SHP77 (cell line): ENCODE measurements at regions not wholly inside any gene's neighbourhood (a gene's known extent, or its start where the extent isn't known, plus 50 kb on each side); places are given as distances from the start of the nearest gene placed in this dataset.
"Not testable (repeated sequence)": the region's sequence is repeated elsewhere in the genome, so short reads cannot be mapped to it uniquely, and the experiment has no call there.

Experiments used
- DNase-seq, 2 experiments: peaks; one replicate each; lab custom pipeline; 2025; lab: John Stamatoyannopoulos, UW

- DNase-seq, result no peak
Measured at GRCh38 chr4:114249561-114249960, 270.1 kb upstream of the ARSJ start.

DNA sequence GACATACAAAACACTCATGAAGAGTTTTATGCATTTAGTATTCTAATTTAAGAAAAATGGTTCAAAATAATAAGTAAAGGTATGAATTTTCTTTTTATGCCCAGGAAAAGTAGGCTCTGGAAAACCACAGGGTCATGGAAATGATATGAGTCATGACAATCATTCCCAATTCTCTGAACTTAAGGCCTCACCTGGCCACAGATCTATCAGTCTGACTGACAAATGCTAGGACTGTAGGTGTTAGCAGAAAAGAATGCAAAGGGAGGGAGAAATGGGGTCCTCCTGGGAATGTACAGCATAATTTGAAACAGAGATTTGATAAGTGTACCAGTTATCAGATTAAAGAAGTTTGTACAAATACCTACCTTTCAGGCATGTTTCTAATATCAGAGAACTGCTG, 270.5 kb upstream of the ARSJ start:
- DNase-seq, result no peak

- no peak for DNase-seq
Measured at GRCh38 chr4:114250439-114250891, 271.0 kb upstream of the ARSJ start.

DNA sequence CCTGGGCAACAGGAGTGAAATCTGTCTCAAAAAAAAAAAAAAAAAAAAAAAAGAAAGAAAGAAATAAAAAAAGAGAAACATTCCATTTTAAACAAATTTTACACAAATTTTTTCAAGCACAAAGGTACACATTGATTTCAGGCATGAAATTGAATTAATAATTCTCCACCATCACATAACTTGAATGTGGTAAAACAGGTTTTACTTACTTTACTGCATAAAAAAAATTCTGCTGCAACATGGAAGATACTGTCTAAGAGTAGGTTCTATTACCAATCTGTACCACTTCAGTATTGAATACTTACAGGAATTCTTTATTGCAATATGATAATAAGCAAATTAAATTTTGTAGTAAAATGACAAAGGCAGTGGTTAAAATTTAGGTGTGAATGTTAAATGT, 271.6 kb upstream of the ARSJ start:
- DNase-seq, result no peak

DNA sequence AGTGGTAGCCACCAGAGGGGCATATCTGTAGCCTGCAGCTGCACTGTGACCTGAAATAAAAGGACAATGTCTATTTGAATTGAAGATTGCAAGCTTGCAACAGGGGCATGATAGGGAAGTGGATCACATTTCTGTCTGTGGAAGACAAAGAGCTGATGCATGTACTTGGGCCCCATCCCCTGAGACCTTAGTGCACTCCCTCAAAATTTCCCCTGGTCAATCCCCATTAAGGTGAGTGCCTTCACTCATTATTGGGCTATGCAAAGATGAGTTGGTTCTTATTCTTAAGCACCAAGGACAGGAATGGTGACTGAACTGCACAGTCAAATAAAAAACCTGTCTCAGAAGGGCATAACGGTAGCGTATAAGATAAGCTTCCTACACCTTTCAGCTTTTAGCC, 273.1 kb upstream of the ARSJ start:
- DNase-seq, result no peak

GRCh38 chr4:114257501-114257900, 278.1 kb upstream of the ARSJ start:
- no peak for DNase-seq

DNA sequence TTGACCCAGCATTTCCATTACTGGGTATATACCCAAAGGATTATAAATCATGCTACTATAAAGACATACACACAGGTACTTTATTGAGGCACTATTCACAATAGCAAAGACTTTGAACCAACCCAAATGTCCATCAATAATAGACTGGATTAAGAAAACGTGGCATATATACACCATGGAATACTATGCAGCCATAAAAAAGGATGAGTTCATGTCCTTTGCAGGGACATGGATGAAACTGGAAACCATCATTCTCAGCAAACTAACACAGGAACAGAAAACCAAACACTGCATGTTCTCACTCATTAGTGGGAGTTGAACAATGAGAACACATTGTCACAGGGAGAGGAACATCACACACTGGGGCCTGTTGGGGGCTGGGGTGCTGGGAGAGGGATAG, 283.0 kb upstream of the ARSJ start:
- DNase-seq, result not testable (repeated sequence)

DNA sequence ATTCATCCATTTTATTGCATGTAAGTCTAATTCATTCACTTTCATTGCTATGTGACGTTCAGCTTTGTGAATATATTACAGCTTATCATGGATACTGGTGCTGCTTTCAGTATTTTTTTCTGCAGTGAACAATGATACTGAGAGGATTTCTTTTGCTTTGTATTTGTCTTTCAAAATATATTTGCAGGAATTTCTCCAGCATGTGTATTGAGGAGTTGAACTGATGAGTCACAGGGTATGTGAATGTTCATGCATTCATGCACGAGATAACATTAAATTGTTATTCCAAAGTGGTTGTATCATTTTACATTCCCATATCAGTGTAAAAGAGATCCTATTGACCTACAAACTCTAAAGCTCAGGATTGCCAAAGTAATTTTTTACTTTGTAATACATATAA, 283.8 kb upstream of the ARSJ start:
- no peak for DNase-seq

DNA sequence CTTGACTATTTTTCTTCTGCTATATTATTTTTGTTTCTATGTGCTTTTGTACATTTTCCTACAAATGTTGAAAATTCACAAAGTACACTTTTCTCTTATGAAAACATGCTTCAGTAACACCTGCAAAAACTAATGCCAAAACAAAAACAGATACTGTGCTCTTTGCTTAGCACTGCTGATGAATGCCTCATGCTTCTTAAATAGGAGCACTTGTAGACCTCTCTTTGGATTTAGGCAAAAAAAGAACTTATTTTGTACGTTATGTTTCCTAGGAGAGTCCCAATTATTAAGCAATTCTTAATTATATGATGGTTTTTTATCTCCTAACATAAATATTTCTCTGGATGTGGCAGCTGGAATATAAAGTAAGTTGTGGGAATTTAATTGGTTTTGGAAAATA, 285.0 kb upstream of the ARSJ start:
- DNase-seq, result no peak

DNA sequence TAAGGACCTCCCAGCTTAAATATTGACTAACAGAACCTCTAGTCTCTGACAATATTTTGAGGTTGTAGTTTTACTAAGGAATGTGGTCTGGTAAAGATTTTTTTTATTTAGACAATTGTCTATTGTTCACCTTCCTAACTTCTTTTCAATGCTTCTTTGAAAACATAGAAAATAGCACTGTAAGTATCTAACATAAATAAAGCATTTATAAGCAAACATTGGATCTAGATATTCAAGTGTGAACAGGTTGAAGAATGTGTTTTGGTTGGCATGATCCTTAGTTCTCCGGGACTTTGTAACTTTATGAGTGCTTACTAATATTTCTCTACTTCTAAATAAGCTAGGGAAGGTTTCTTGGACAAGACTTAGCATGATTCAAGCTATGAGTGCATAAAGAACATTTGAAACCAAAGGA, 285.4 kb upstream of the ARSJ start:
- DNase-seq, result no peak

GRCh38 chr4:114265342-114265741, 285.9 kb upstream of the ARSJ start:
- no peak for DNase-seq

- DNase-seq, result no peak
Measured at GRCh38 chr4:114267976-114268375, 288.5 kb upstream of the ARSJ start.

GRCh38 chr4:114271031-114271430, 291.6 kb upstream of the ARSJ start:
- no peak for DNase-seq

GRCh38 chr4:114272226-114272625, 292.8 kb upstream of the ARSJ start:
- DNase-seq, result no peak

GRCh38 chr4:114273238-114273637, 293.8 kb upstream of the ARSJ start:
- no peak for DNase-seq

DNA sequence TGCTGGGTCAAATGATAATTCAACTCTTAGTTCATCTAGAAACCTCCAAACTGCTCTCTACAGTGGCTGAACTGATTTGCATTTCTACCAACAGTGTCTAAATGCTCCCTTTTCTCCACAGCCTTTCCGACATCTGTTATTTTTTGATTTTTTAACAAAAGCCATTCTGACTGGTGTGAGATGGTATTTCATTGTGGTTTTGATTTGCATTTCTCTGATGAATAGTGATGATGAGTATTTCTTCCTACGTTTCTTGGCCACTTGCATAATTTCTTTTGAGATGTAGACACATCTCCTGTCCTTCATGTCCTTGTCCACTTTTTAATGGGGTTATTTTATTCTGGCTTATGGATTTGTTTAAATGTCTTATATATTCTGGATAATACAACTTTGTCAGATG, 298.2 kb upstream of the ARSJ start:
- DNase-seq, result no peak

GRCh38 chr4:114279066-114279465, 299.6 kb upstream of the ARSJ start:
- DNase-seq, result no peak

DNA sequence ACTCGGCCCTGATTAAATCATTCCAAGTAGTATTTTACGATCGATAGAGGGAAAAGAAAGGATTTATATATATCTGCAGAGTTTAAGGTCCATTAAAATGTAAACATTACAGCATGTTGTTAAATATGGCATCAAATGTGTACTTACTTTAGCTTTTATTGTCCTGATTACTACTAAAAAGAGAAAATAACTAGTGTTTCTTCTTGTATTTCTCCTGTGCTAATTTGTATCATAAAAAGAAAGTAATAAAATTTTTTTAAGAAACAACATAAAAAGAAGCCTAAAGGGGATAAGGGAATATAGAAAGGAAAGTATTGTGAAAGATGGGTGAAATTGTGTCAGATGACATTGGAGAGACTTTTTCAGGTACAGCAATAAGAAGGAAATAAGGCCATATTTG, 300.3 kb upstream of the ARSJ start:
- DNase-seq, result no peak

DNA sequence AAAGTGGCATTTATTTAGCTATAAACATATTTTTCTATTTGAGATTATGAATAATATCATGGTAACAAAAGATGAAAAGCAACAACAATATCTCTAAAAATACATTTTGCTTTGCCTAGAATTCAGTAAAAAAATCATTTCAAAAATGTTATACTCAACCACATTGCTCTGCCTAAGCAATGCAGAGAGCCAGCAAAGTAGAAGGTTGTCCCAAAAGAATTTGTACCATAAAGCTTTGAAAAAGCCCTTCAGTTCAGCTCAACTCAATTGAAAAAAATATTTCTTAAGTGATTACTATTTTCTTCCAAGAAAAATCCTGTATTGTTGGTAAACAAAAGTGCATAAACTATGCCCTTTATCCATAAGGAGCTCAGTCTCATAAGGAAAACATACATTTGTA, 301.2 kb upstream of the ARSJ start:
- no peak for DNase-seq

DNA sequence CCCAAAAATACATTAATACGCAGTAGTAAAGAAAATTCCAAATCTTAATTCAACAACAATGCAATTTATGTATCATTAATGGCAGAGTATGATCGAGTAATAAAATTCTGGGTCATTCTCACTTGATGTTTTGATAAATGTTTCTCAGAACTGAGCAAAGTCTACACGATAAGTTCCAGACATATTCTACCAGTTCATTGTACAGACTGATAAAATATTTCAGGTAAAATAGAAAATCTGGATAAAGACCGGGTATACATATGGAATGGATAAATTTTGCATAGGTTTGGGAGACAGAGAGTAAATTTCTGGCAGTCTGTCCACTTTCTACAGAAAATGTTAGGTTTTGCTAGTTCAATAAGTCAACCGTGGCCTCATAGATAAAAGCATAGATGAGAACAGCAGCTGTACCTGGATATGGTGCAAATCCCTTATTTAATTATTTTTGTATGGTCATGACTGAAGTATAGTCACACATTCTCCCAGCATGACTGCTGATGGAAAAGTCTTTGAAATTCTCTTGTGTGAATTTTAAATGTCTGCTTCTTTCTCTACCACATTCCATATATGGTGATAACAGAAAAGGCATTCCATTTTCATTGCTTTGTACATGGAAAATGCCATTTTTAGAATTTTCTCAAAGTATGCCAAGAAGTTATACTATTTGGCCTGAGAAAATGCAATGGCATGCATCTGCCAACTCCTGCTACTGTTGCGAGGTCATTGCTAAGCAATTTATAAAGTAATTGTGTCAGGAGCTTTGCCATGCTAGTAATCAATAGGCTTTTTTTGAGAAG, 301.9 kb upstream of the ARSJ start:
- no peak for DNase-seq

- DNase-seq, result no peak
Measured at GRCh38 chr4:114282937-114283336, 303.5 kb upstream of the ARSJ start.

DNA sequence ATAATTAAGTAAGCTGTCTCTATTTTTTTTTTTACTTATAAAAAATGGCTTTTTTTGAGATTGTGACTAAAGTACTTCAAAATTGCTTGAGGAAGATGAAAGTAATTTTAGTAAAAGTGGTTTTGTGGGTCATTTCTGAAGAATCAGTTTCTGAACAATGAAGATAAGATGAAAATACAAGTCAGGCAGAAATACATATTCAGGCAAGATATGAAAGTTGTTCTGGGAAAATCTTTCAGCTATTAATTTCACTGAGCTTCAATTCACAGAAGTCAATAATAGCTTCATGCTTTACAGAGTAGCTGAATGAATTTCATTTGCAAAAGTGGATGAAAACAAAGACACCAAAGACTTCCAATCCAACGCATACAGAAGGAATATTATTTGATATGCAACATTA, 305.2 kb upstream of the ARSJ start:
- DNase-seq, result no peak

DNA sequence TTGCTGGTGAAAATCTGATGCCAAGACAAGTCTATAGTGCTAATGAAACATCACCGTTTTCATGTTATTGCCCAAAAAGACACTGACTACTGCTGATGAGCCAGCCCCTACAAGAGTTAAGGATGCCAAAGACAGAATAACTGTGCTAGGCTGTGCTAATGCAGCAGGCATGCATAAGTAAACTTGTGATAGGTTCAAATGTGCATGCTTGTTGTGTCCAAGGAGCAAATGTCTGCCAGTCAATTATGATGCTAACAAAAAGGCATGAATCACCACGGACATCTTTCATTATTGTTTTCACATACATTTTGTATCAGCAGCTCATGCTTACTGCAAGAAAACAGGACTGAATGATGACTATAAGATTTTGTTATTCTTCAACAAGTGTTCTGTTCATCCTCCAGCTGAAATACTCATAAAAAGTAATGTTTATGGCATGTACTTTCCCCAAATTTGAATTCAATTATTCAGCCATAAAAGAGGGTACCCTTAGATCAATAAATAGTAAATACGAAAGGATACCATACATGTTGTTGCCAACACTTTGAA, 306.9 kb upstream of the ARSJ start:
- DNase-seq, result no peak
